Adrenal gland (tissue), 5 donors: ENCODE measurements at regions not wholly inside any gene's neighbourhood (a gene's known extent, or its start where the extent isn't known, plus 50 kb on each side); places are given as distances from the start of the nearest gene placed in this dataset.

Experiments
- CTCF ChIP-seq, 6 experiments: fragments of 450-650 bp in 4 of 6; fragments of 200-600 bp in 2 of 6; sonication (generic) in 1 of 6; IDR thresholded peaks; 1 replicate in 5 of 6; 2 replicates in 1 of 6; pipeline versions ENCODE4 v1.5.1 to v1.8.0; 2016 to 2021; ENCODE audit warnings: antibody characterized with exemption in 6 of 6, mild to moderate bottlenecking in 2 of 6, moderate library complexity in 1 of 6
- POLR2A ChIP-seq, 2 donors: fragments of 450-650 bp; IDR thresholded peaks; one replicate each; pipeline ENCODE4 v1.6.1; 2017; ENCODE audit warnings: antibody characterized with exemption in 2 of 2, mild to moderate bottlenecking in 2 of 2, moderate library complexity in 1 of 2
- donor health status: DM: no; HTN: no; CAD: no.

- TF ChIP-seq CTCF (IDR thresholded peaks at IDR 0.05) (no peak), POLR2A (IDR thresholded peaks at IDR 0.05) (no peak)
Observed at GRCh38 chr6:138571585-138572166, 72.4 kb upstream of the NHSL1 start.
